NCI-H524 (cell line): ENCODE measurements at regions not wholly inside any gene's neighbourhood (a gene's known extent, or its start where the extent isn't known, plus 50 kb on each side); places are given as distances from the start of the nearest gene placed in this dataset.
"Not testable (repeated sequence)": the region's sequence is repeated elsewhere in the genome, so short reads cannot be mapped to it uniquely, and the experiment has no call there.

ENCODE experiments used
- DNase-seq, 2 experiments: peaks; one replicate each; lab custom pipeline; 2025; lab: John Stamatoyannopoulos, UW

GRCh38 chr1:73770109-73770905, 427.7 kb downstream of the LRRIQ3 start:
- no peak for DNase-seq

- DNase-seq = no peak
Observed at GRCh38 chr1:73766786-73767348, 431.1 kb downstream of the LRRIQ3 start.

- no peak for DNase-seq
Observed at GRCh38 chr1:73765551-73766233, 432.3 kb downstream of the LRRIQ3 start.

- DNase-seq = no peak
Observed at GRCh38 chr1:73761559-73761958, 436.4 kb downstream of the LRRIQ3 start.

GRCh38 chr1:73759011-73759410, 439.0 kb downstream of the LRRIQ3 start:
- no peak for DNase-seq

- no peak for DNase-seq
Observed at GRCh38 chr1:73756817-73757216, 441.2 kb downstream of the LRRIQ3 start.

GRCh38 chr1:73755649-73756048, 442.3 kb downstream of the LRRIQ3 start:
- DNase-seq = peak; percentile 73 to 91

- no peak for DNase-seq
Observed at GRCh38 chr1:73749996-73750395, 448.0 kb downstream of the LRRIQ3 start.

- DNase-seq = no peak
Observed at GRCh38 chr1:73744985-73745384, 453.0 kb downstream of the LRRIQ3 start.

- DNase-seq = no peak
Observed at GRCh38 chr1:73736125-73736524, 461.9 kb downstream of the LRRIQ3 start.

GRCh38 chr1:73727036-73727435, 470.9 kb downstream of the LRRIQ3 start:
- DNase-seq = no peak

GRCh38 chr1:73722055-73722454, 475.9 kb downstream of the LRRIQ3 start:
- DNase-seq = no peak

- no peak for DNase-seq
Observed at GRCh38 chr1:73717976-73718375, 480.0 kb downstream of the LRRIQ3 start.

- no peak for DNase-seq
Observed at GRCh38 chr1:73711089-73711488, 486.9 kb downstream of the LRRIQ3 start.

- DNase-seq = no peak
Observed at GRCh38 chr1:73701826-73702225, 496.1 kb downstream of the LRRIQ3 start.

GRCh38 chr1:73676186-73676585, 521.8 kb downstream of the LRRIQ3 start:
- no peak for DNase-seq

- peak in 1 of 2 experiments; percentile 21 for DNase-seq
Observed at GRCh38 chr1:73674945-73675561, 522.9 kb downstream of the LRRIQ3 start.

- DNase-seq = peak in 1 of 2 experiments; percentile 36
Observed at GRCh38 chr1:73673971-73674370, 524.0 kb downstream of the LRRIQ3 start.

- DNase-seq = no peak
Observed at GRCh38 chr1:73671530-73671929, 526.4 kb downstream of the LRRIQ3 start.

- DNase-seq = not testable (repeated sequence)
Observed at GRCh38 chr1:73667959-73668358, 530.0 kb downstream of the LRRIQ3 start.

GRCh38 chr1:73662526-73662925, 535.5 kb downstream of the LRRIQ3 start:
- DNase-seq = no peak

- DNase-seq = no peak
Observed at GRCh38 chr1:73659136-73659535, 538.8 kb downstream of the LRRIQ3 start.

GRCh38 chr1:73654714-73655113, 543.3 kb downstream of the LRRIQ3 start:
- no peak for DNase-seq
